ENCODE measurements at regions not wholly inside any gene's neighbourhood (a gene's known extent, or its start where the extent isn't known, plus 50 kb on each side); places are given as distances from the start of the nearest gene placed in this dataset.
"Not testable (repeated sequence)": the region's sequence is repeated elsewhere in the genome, so short reads cannot be mapped to it uniquely, and the experiment has no call there.

DNA sequence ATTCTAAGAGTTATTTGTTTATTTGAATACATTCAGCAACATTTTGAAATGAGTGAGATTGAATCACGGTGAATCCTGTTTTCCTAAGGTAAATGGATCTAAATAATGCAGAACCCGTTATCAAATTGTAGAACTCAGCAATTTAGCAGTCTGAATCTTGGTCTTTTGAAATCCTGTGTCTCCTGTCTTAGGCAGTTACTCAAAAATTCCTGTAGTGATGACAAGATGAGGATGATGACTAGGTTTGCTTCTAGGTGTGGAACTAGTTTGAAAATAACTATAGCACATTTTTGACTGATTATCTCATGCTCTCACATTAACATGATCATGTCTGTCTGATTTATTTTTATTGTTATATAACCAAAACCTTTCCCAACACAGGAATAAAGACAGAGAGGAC lies 115.0 kb downstream of the RAP2B start:
- Histone ChIP-seq H3K9me3 (replicated peaks in 1 of 2; ENCODE audit: control insufficient read depth in 2 of 2, insufficient read depth in 1 of 2, low read depth in 1 of 2, low read length in 2 of 2) (no peaks in the 10 kb centered on the region), H2BK120ac (ENCODE audit: low read depth, low read length) (no peak overlapping the region), H3K14ac (ENCODE audit: low read length) (no peak overlapping the region), H3K9ac (ENCODE audit: low read depth, low read length, poor library complexity) (no peak overlapping the region), H2AK5ac (ENCODE audit: low read depth, low read length) (no peak overlapping the region), H3K4me2 (ENCODE audit: insufficient read depth, low read length, poor library complexity, severe bottlenecking) (no peak overlapping the region), H3K79me1 (ENCODE audit: low read depth, low read length) (no peaks in the 10 kb centered on the region), H2BK12ac (ENCODE audit: low read length) (no peak overlapping the region), H3K36me3 (replicated peaks in 1 of 2; ENCODE audit: control insufficient read depth in 2 of 2, insufficient read depth in 2 of 2, low read length in 2 of 2) (no peaks in the 10 kb centered on the region), H3K23ac (ENCODE audit: low read depth, low read length, poor library complexity) (no peak overlapping the region), H2AFZ (ENCODE audit: low read length) (no peak overlapping the region), H2BK15ac (ENCODE audit: low read length) (no peak overlapping the region), H3K4me3 (ENCODE audit: low read length in 2 of 2) (no peak overlapping the region), H3K18ac (ENCODE audit: low read length) (no peak overlapping the region), H3K4ac (ENCODE audit: low read length) (no peak overlapping the region), H3K27ac (replicated peaks; ENCODE audit: low read length) (no peak overlapping the region), H2BK5ac (ENCODE audit: low read length) (no peak overlapping the region), H3K27me3 (ENCODE audit: control insufficient read depth in 3 of 3, insufficient read depth in 3 of 3, low read depth in 1 of 3, low read length in 3 of 3) (no peaks in the 10 kb centered on the region), H3K4me1 (ENCODE audit: control insufficient read depth in 2 of 2, insufficient read depth in 1 of 2, low read depth in 1 of 2, low read length in 2 of 2) (no peaks in the 10 kb centered on the region), H4K8ac (ENCODE audit: low read depth, low read length) (no peak overlapping the region), H4K91ac (ENCODE audit: low read depth, low read length, poor library complexity) (no peak overlapping the region)
- no CpG with 5 or more reads among the region's 2 CpGs for WGBS, 2 donors (ENCODE audit: extremely low coverage in 2 of 2, insufficient read length in 2 of 2, insufficient replicate concordance in 1 of 2)
- no peak for DNase-seq (ENCODE audit: low spot score)

DNA sequence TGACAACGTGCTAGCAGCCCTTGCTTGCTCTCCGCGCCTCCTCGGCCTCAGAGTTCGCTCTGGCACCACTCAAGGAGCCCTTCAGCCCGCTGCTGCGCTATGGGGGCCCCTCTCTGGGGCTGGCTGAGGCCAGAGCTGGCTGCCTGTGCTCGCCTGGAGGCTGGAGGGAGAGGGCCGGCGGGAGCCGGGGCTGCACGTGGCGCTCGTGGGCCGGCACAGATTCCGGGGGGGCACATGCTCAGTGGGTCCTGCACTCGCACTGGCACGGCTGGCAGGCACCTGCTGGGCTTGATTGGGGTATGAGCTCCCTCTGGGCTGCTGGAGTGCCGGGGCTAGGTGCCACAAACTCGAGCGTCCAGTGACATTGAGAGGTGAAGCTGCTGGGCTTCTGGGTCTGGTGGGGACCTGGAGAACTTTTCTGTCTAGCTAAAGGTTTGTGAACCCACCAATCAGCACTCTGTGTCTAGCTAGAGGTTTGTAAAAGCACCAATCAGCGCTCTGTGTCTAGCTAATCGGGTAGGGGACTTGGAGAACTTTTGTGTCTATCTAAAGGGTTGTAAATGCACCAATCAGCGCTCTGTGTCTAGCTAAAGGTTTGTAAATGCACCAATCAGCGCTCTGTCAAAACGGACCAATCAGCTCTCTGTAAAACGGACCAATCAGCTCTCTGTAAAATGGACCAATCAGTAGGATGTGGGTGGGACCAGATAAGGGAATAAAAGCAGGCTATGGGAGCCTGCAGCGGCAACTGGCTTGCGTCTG lies 119.4 kb downstream of the RAP2B start:
- Histone ChIP-seq H3K14ac (ENCODE audit: low read length) (peak overlapping the region; percentile 82), H3K18ac (ENCODE audit: low read length) (peak overlapping the region; percentile 17), H3K4ac (ENCODE audit: low read length) (peak overlapping the region; percentile 53), H2AK5ac (ENCODE audit: low read depth, low read length) (peak overlapping the region; percentile 81)
- not testable (repeated sequence) for H3K79me1 ChIP-seq (ENCODE audit: low read depth, low read length); DNase-seq (ENCODE audit: low spot score); H3K36me3 ChIP-seq (replicated peaks in 1 of 2; ENCODE audit: control insufficient read depth in 2 of 2, insufficient read depth in 2 of 2, low read length in 2 of 2); H2BK5ac ChIP-seq (ENCODE audit: low read length); H2BK15ac ChIP-seq (ENCODE audit: low read length); H3K9ac ChIP-seq (ENCODE audit: low read depth, low read length, poor library complexity); H3K4me1 ChIP-seq (ENCODE audit: control insufficient read depth in 2 of 2, insufficient read depth in 1 of 2, low read depth in 1 of 2, low read length in 2 of 2); H2BK120ac ChIP-seq (ENCODE audit: low read depth, low read length); H2BK12ac ChIP-seq (ENCODE audit: low read length); H4K91ac ChIP-seq (ENCODE audit: low read depth, low read length, poor library complexity); H3K9me3 ChIP-seq (replicated peaks in 1 of 2; ENCODE audit: control insufficient read depth in 2 of 2, insufficient read depth in 1 of 2, low read depth in 1 of 2, low read length in 2 of 2); H2AFZ ChIP-seq (ENCODE audit: low read length); H3K27me3 ChIP-seq (ENCODE audit: control insufficient read depth in 3 of 3, insufficient read depth in 3 of 3, low read depth in 1 of 3, low read length in 3 of 3); H3K23ac ChIP-seq (ENCODE audit: low read depth, low read length, poor library complexity); H3K4me3 ChIP-seq (ENCODE audit: low read length in 2 of 2); H4K8ac ChIP-seq (ENCODE audit: low read depth, low read length); H3K4me2 ChIP-seq (ENCODE audit: insufficient read depth, low read length, poor library complexity, severe bottlenecking); H3K27ac ChIP-seq (replicated peaks; ENCODE audit: low read length)
- WGBS, 2 donors (ENCODE audit: extremely low coverage in 2 of 2, insufficient read length in 2 of 2, insufficient replicate concordance in 1 of 2), result no CpG with 5 or more reads among the region's 29 CpGs

DNA sequence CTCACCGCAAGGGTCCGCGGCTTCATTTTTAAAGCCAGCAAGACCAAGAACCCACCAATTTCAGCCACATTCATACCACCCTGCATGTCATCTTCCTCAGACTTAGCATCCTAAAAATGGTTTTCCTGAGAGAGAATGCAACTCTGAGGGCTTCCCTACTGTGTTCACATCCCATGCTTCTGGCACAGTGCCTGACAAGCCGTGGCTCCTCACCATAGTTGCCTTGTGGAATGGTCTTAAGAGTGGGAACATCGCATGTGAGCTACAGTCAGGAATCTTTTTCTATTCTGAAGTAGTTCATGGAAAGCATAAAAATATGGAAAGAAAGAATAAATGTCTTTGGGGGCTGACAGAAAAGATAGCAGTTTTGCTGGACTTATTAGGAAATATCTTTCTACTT lies 120.3 kb downstream of the RAP2B start:
- H3K27me3 ChIP-seq (ENCODE audit: control insufficient read depth in 3 of 3, insufficient read depth in 3 of 3, low read depth in 1 of 3, low read length in 3 of 3), result no peaks in the 10 kb centered on the region
- no peaks in the 10 kb centered on the region for H3K9me3 ChIP-seq (replicated peaks in 1 of 2; ENCODE audit: control insufficient read depth in 2 of 2, insufficient read depth in 1 of 2, low read depth in 1 of 2, low read length in 2 of 2)
- no peaks in the 10 kb centered on the region for H3K4me1 ChIP-seq (ENCODE audit: control insufficient read depth in 2 of 2, insufficient read depth in 1 of 2, low read depth in 1 of 2, low read length in 2 of 2)
- no peak overlapping the region for H3K27ac ChIP-seq (replicated peaks; ENCODE audit: low read length)
- no peak overlapping the region for H2BK12ac ChIP-seq (ENCODE audit: low read length)
- H3K14ac ChIP-seq (ENCODE audit: low read length), result no peak overlapping the region
- no peak overlapping the region for H4K8ac ChIP-seq (ENCODE audit: low read depth, low read length)
- peak overlapping the region; percentile 66 for H2BK5ac ChIP-seq (ENCODE audit: low read length)
- no peak overlapping the region for H3K4me3 ChIP-seq (ENCODE audit: low read length in 2 of 2)
- H3K4ac ChIP-seq (ENCODE audit: low read length), result no peak overlapping the region
- H3K36me3 ChIP-seq (replicated peaks in 1 of 2; ENCODE audit: control insufficient read depth in 2 of 2, insufficient read depth in 2 of 2, low read length in 2 of 2), result no peaks in the 10 kb centered on the region
- H2BK120ac ChIP-seq (ENCODE audit: low read depth, low read length), result no peak overlapping the region
- H3K79me1 ChIP-seq (ENCODE audit: low read depth, low read length), result no peaks in the 10 kb centered on the region
- no peak overlapping the region for H3K4me2 ChIP-seq (ENCODE audit: insufficient read depth, low read length, poor library complexity, severe bottlenecking)
- no peak overlapping the region for H3K23ac ChIP-seq (ENCODE audit: low read depth, low read length, poor library complexity)
- no peak overlapping the region for H2AK5ac ChIP-seq (ENCODE audit: low read depth, low read length)
- H3K9ac ChIP-seq (ENCODE audit: low read depth, low read length, poor library complexity), result no peak overlapping the region
- no peak overlapping the region for H2BK15ac ChIP-seq (ENCODE audit: low read length)
- H2AFZ ChIP-seq (ENCODE audit: low read length), result no peak overlapping the region
- H3K18ac ChIP-seq (ENCODE audit: low read length), result no peak overlapping the region
- DNase-seq (ENCODE audit: low spot score), result no peak
- no peak overlapping the region for H4K91ac ChIP-seq (ENCODE audit: low read depth, low read length, poor library complexity)
- no CpG with 5 or more reads among the region's 5 CpGs for WGBS, 2 donors (ENCODE audit: extremely low coverage in 2 of 2, insufficient read length in 2 of 2, insufficient replicate concordance in 1 of 2)

DNA sequence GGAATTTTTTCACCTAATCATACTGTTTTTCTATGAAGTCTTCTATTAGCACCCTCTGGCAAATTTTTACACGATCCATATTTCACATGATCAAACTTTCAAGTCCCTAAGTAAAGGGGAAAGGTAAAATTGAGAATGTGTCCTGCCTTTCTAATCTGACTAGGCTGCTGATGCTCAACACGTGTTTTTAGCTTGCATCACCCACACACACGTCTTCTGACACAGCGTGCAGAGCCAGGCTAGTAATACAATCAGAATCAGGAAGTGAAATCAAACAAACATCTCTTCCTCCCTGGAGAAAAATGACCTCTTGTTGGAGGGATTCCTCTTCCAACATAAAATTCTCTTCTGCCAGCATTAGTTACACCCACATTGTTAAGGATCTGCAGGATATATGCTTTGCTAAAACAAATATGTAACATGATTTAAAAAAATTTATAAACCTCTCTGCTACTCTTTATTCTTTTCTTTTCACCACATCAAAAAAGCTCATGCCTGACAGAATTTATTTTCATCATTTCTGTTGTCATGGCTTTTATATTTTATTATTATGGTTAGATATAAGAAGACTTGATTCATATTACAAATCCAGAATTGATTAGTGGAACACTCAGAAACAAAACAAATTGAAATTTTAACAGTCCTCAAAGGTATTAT lies 122.4 kb downstream of the RAP2B start:
- no peak overlapping the region for H3K4me3 ChIP-seq (ENCODE audit: low read length in 2 of 2)
- no peak for DNase-seq (ENCODE audit: low spot score)

More for the DNA sequence above, 122.4 kb downstream of the RAP2B start:
- Histone ChIP-seq H3K36me3 (replicated peaks in 1 of 2; ENCODE audit: control insufficient read depth in 2 of 2, insufficient read depth in 2 of 2, low read length in 2 of 2) (no peaks in the 10 kb centered on the region), H3K9ac (ENCODE audit: low read depth, low read length, poor library complexity) (no peak overlapping the region), H2AK5ac (ENCODE audit: low read depth, low read length) (no peak overlapping the region), H3K9me3 (replicated peaks in 1 of 2; ENCODE audit: control insufficient read depth in 2 of 2, insufficient read depth in 1 of 2, low read depth in 1 of 2, low read length in 2 of 2) (no peaks in the 10 kb centered on the region), H3K18ac (ENCODE audit: low read length) (no peak overlapping the region), H4K91ac (ENCODE audit: low read depth, low read length, poor library complexity) (no peak overlapping the region), H3K23ac (ENCODE audit: low read depth, low read length, poor library complexity) (no peak overlapping the region), H3K4me1 (ENCODE audit: control insufficient read depth in 2 of 2, insufficient read depth in 1 of 2, low read depth in 1 of 2, low read length in 2 of 2) (no peaks in the 10 kb centered on the region), H3K79me1 (ENCODE audit: low read depth, low read length) (no peaks in the 10 kb centered on the region), H2BK5ac (ENCODE audit: low read length) (no peak overlapping the region), H3K27ac (replicated peaks; ENCODE audit: low read length) (no peak overlapping the region), H3K4me2 (ENCODE audit: insufficient read depth, low read length, poor library complexity, severe bottlenecking) (no peak overlapping the region), H2AFZ (ENCODE audit: low read length) (peak overlapping the region; percentile 1), H2BK12ac (ENCODE audit: low read length) (no peak overlapping the region), H4K8ac (ENCODE audit: low read depth, low read length) (no peak overlapping the region), H3K27me3 (ENCODE audit: control insufficient read depth in 3 of 3, insufficient read depth in 3 of 3, low read depth in 1 of 3, low read length in 3 of 3) (no peaks in the 10 kb centered on the region), H3K14ac (ENCODE audit: low read length) (no peak overlapping the region), H2BK120ac (ENCODE audit: low read depth, low read length) (no peak overlapping the region), H3K4ac (ENCODE audit: low read length) (no peak overlapping the region), H2BK15ac (ENCODE audit: low read length) (no peak overlapping the region)
- WGBS, 2 donors (ENCODE audit: extremely low coverage in 2 of 2, insufficient read length in 2 of 2, insufficient replicate concordance in 1 of 2), result no CpG with 5 or more reads among the region's 4 CpGs
